Sigmoid colon (tissue), 6 donors: ENCODE measurements at regions not wholly inside any gene's neighbourhood (a gene's known extent, or its start where the extent isn't known, plus 50 kb on each side); places are given as distances from the start of the nearest gene placed in this dataset.

ENCODE experiments used
- DNase-seq: peaks from one replicate; pipeline ENCODE4 v3.0.0-alpha.2; 2019
- H3K27ac ChIP-seq, 4 donors: fragments of 200-600 bp; sonication (generic); one replicate each; pipeline ENCODE4 v1.5.1; 2016 to 2019; ENCODE audit warnings: mild to moderate bottlenecking in 1 of 4
- H3K27me3 ChIP-seq, 3 donors: fragments of 200-600 bp; sonication (generic); one replicate each; pipeline ENCODE4 v1.5.1; 2019; ENCODE audit warnings: mild to moderate bottlenecking in 1 of 3
- H3K36me3 ChIP-seq, 4 donors: fragments of 200-600 bp; sonication (generic); one replicate each; pipeline ENCODE4 v1.5.1; 2016 to 2019
- H3K4me1 ChIP-seq, 4 donors: fragments of 200-600 bp; sonication (generic); one replicate each; pipeline ENCODE4 v1.5.1; 2017 to 2019
- H3K4me3 ChIP-seq, 4 donors: fragments of 200-600 bp; sonication (generic); one replicate each; pipeline ENCODE4 v1.5.1; 2017 to 2019; ENCODE audit warnings: mild to moderate bottlenecking in 2 of 4, moderate library complexity in 1 of 4
- H3K9me3 ChIP-seq, 4 donors: fragments of 200-600 bp in 3 of 4; sonication (generic) in 3 of 4; one replicate each; pipeline versions ENCODE4 v1.5.1 to v1.6.1; 2013 to 2019
- EP300 ChIP-seq, 4 donors: sonication (generic); formaldehyde crosslinking; IDR thresholded peaks; one replicate each; pipeline ENCODE4 v1.6.1; 2017; ENCODE audit warnings: antibody characterized with exemption in 4 of 4
- POLR2A ChIP-seq, 2 donors: fragments of 450-650 bp; IDR thresholded peaks; one replicate each; pipeline ENCODE4 v1.6.1; 2016; ENCODE audit warnings: antibody characterized with exemption in 2 of 2, mild to moderate bottlenecking in 2 of 2, moderate library complexity in 2 of 2
- POLR2AphosphoS5 ChIP-seq, 4 donors: sonication (generic); formaldehyde crosslinking; IDR thresholded peaks; one replicate each; pipeline ENCODE4 v1.6.1; 2017; ENCODE audit warnings: antibody characterized with exemption in 4 of 4
- WGBS, 2 donors: extraction: QIAGEN DNeasy Blood & Tissue Kit; methylation state at CpG; one replicate each; pipeline ENCODE4 v1.1.7; 2013; 5-methylcytosine and 5-hydroxymethylcytosine counted together
- intact Hi-C: fragments of 100-400 bp; cut with DNase I; formaldehyde crosslinking; loops from one replicate; pipeline ENCODE4 v1.15.1; 2023
- TF ChIP-seq, protein P1 (sequence below), 4 experiments: fragments of 450-650 bp in 3 of 4; fragments of 200-600 bp in 1 of 4; IDR thresholded peaks; one replicate each; pipeline ENCODE4 v1.5.1; 2016 to 2019; ENCODE audit warnings: antibody characterized with exemption in 4 of 4, mild to moderate bottlenecking in 3 of 4, moderate library complexity in 2 of 4
- donor health status: healthy with polysubstance abuse.
- donor health status: healthy.

DNA sequence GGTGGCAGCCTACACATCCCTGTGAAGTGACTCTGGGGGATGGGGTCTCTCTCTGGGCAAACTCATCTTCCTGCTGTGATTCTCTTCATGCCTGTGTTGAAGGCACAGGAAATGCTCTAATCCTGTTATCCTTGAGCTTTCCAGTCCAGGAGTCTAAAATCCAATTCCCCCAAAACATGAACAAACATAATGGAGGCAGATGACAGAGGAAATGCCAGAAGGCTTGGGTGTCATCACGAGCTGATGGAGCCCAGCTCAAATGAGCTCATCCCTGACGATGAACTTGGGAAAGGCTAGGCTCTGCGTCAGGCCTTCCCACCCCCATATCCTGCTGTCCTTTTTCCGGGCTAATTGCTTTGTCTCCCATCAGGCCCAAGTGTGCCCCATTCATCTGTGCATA, 165.9 kb upstream of the PODXL start:
- Histone ChIP-seq H3K4me3 (no peak overlapping the region), H3K27ac (no peak overlapping the region), H3K36me3 (no peaks in the 10 kb centered on the region), H3K27me3 (no peaks in the 10 kb centered on the region), H3K4me1 (peaks cover 0 to 34% (median 15%) of the 10 kb centered on the region in 4 donors), H3K9me3 (no peaks in the 10 kb centered on the region)
- intact Hi-C loops, result no loop called here
- no peak for DNase-seq
- WGBS, 2 donors, result 70 to 78% methylated on average over 4 of the region's 4 CpGs
- no peak for TF ChIP-seq POLR2AphosphoS5 (IDR thresholded peaks at IDR 0.05)

DNA sequence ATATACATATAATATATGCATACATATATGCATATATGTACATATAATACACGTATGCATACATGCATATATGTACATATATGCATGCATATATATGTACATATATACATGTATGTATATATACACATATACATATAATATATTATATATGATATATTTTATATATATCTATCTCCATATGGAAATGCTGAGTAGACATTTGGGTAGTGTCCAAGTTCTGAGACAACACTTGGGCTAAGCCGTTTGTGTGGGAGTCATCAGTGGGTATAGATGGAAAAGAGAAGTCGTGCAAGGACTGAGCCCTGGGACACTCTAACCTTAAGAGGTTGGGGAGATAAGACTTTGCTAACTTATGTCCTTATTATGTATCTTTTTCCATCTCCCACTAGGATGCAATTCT, 165.2 kb upstream of the PODXL start:
- Histone ChIP-seq H3K27ac (no peak overlapping the region), H3K4me1 (peaks cover 0 to 28% (median 8%) of the 10 kb centered on the region in 4 donors), H3K36me3 (no peaks in the 10 kb centered on the region), H3K27me3 (no peaks in the 10 kb centered on the region), H3K9me3 (no peaks in the 10 kb centered on the region), H3K4me3 (no peak overlapping the region)
- WGBS, 2 donors, result 59 to 70% methylated on average over 3 of the region's 3 CpGs
- DNase-seq, result no peak
- intact Hi-C loops, result no loop called here
- TF ChIP-seq POLR2A (IDR thresholded peaks at IDR 0.05) (no peak), POLR2AphosphoS5 (IDR thresholded peaks at IDR 0.05) (no peak), EP300 (IDR thresholded peaks at IDR 0.05) (no peak)
- TF ChIP-seq, protein P1, sequence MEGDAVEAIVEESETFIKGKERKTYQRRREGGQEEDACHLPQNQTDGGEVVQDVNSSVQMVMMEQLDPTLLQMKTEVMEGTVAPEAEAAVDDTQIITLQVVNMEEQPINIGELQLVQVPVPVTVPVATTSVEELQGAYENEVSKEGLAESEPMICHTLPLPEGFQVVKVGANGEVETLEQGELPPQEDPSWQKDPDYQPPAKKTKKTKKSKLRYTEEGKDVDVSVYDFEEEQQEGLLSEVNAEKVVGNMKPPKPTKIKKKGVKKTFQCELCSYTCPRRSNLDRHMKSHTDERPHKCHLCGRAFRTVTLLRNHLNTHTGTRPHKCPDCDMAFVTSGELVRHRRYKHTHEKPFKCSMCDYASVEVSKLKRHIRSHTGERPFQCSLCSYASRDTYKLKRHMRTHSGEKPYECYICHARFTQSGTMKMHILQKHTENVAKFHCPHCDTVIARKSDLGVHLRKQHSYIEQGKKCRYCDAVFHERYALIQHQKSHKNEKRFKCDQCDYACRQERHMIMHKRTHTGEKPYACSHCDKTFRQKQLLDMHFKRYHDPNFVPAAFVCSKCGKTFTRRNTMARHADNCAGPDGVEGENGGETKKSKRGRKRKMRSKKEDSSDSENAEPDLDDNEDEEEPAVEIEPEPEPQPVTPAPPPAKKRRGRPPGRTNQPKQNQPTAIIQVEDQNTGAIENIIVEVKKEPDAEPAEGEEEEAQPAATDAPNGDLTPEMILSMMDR (IDR thresholded peaks at IDR 0.05), result no peak

DNA sequence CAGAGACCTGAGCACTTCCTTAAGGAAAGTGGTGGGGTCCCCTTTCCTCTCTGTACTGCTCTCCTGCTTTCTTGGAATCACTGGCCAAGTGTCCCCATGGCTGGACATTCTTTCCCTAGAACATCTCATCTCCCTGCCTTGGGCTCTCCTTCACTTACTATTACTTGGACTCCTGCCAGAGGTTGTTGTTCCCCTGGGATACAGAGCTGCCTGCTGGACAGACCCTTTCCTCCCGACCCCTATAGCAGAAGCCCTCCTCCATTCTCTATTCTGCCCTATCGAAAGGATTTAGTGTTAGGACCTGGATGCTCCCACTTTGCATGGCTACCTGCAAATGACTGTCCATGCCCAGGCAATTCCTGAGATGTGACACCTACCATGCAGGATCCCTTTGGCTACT, 164.3 kb upstream of the PODXL start:
- Histone ChIP-seq H3K4me1 (peaks cover 0 to 19% (median 6%) of the 10 kb centered on the region in 4 donors), H3K9me3 (no peaks in the 10 kb centered on the region), H3K27me3 (no peaks in the 10 kb centered on the region), H3K27ac (no peak overlapping the region), H3K4me3 (no peak overlapping the region), H3K36me3 (no peaks in the 10 kb centered on the region)
- intact Hi-C loops, result no loop called here
- DNase-seq, result no peak
- TF ChIP-seq, protein P1 (IDR thresholded peaks at IDR 0.05), result no peak
- WGBS, 2 donors, result 82 to 85% methylated on average over 2 of the region's 2 CpGs

DNA sequence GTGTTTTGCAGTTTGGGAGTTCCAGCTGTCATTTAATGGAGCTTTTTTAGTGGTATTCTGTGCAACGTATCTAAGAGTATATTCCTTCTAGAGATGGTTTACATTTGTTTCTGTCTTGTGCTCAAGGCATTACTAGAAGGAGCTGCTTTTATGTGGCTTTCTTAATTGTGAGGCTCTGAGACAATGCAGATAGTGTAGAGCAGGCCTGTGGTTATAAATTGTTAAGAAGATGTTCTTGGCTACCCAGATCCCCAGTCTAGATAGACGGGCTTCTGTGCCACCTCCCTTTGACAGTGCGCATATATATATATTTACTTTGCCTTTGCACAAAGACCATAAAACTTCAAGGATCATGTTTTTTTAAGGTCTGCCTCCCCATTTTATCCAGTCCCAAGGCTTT, 160.8 kb upstream of the PODXL start:
- H3K27me3 ChIP-seq, result no peaks in the 10 kb centered on the region
- H3K27ac ChIP-seq, result no peak overlapping the region
- no peaks in the 10 kb centered on the region for H3K4me1 ChIP-seq
- 27 to 50% methylated on average over 3 of the region's 3 CpGs for WGBS, 2 donors
- H3K36me3 ChIP-seq, result no peaks in the 10 kb centered on the region
- intact Hi-C loops, result no loop called here
- TF ChIP-seq EP300 (IDR thresholded peaks at IDR 0.05) (no peak), POLR2AphosphoS5 (IDR thresholded peaks at IDR 0.05) (no peak), POLR2A (IDR thresholded peaks at IDR 0.05) (no peak)
- TF ChIP-seq, protein P1 (IDR thresholded peaks at IDR 0.05), result no peak
- no peak for DNase-seq
- H3K4me3 ChIP-seq, result no peak overlapping the region
- H3K9me3 ChIP-seq, result no peaks in the 10 kb centered on the region

DNA sequence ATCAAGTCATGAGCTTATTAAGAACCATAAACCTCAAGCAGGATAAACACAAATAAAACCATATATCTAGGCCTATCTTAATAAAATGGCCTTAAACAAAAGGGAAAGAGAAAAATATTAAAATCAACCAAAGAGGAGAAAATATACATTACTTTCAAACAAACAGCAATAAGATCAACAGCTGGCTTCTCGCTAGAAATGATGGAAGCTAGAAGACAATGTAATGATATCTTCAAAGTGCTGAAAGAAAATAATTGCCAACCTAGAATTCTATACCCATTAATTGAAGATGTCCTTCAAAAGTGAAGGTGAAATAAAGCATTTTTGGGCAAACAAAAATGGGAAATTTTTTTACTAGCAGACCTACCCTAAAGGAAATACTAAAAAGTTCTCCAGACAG, 142.9 kb upstream of the PODXL start:
- TF ChIP-seq EP300 (IDR thresholded peaks at IDR 0.05) (no peak), POLR2AphosphoS5 (IDR thresholded peaks at IDR 0.05) (no peak), POLR2A (IDR thresholded peaks at IDR 0.05) (no peak)
- TF ChIP-seq, protein P1 (IDR thresholded peaks at IDR 0.05), result no peak
- no peak for DNase-seq
- H3K4me3 ChIP-seq, result no peak overlapping the region
- no peak overlapping the region for H3K27ac ChIP-seq
- H3K4me1 ChIP-seq, result no peaks in the 10 kb centered on the region
- peaks cover 0 to 3% (median 0%) of the 10 kb centered on the region in 4 donors for H3K9me3 ChIP-seq
- H3K27me3 ChIP-seq, result no peaks in the 10 kb centered on the region
- H3K36me3 ChIP-seq, result no peaks in the 10 kb centered on the region
- 89 to 95% methylated on average over 1 of the region's 1 CpG for WGBS, 2 donors
- intact Hi-C loops, result no loop called here
